Neural cell (in vitro differentiated cells): ENCODE measurements at regions not wholly inside any gene's neighbourhood (a gene's known extent, or its start where the extent isn't known, plus 50 kb on each side); places are given as distances from the start of the nearest gene placed in this dataset.

Source experiments
- H2AFZ ChIP-seq: fragments of 200-600, 300-800 bp; sonication (generic), shearing (Covaris generic); 2 replicates; pipeline ENCODE4 v1.6.0; 2014; ENCODE audit warnings: low read depth, mild to moderate bottlenecking, antibody characterized with exemption, low read length, moderate library complexity
- H3F3A ChIP-seq: fragments of 200-600 bp; shearing (Covaris generic); 2 replicates; pipeline ENCODE4 v1.6.1; 2016; ENCODE audit warnings: mild to moderate bottlenecking, moderate library complexity, mixed read lengths, antibody characterized with exemption, low read length; ENCODE audit not compliant: insufficient read depth, poor library complexity, severe bottlenecking
- H3K27ac ChIP-seq: fragments of 200-600, 300-800 bp; sonication (generic), shearing (Covaris generic); 2 replicates; pipeline ENCODE4 v1.5.1; 2014; ENCODE audit warnings: mild to moderate bottlenecking, low read length, moderate library complexity
- H3K27me3 ChIP-seq: fragments of 300-800, 200-600 bp; sonication (generic), shearing (Covaris generic); 2 replicates; pipeline ENCODE4 v1.6.0; 2014; ENCODE audit warnings: mild to moderate bottlenecking, low read depth, low read length, moderate library complexity; ENCODE audit not compliant: insufficient read depth
- H3K36me3 ChIP-seq: fragments of 300-800, 200-600 bp; sonication (generic), shearing (Covaris generic); 2 replicates; pipeline ENCODE4 v1.5.1; 2014; ENCODE audit warnings: mild to moderate bottlenecking, antibody characterized with exemption, low read length, moderate library complexity; ENCODE audit not compliant: insufficient read depth
- H3K4me2 ChIP-seq: fragments of 300-800, 200-600 bp; sonication (generic), shearing (Covaris generic); 2 replicates; pipeline ENCODE4 v1.6.0; 2014; ENCODE audit warnings: mild to moderate bottlenecking, low read length
- H3K4me3 ChIP-seq: fragments of 300-800, 200-600 bp; sonication (generic), shearing (Covaris generic); 2 replicates; pipeline ENCODE4 v1.5.1; 2014; ENCODE audit warnings: mild to moderate bottlenecking, low read length, moderate library complexity
- H3K79me2 ChIP-seq: fragments of 200-600 bp; shearing (Covaris generic); replicated peaks from 2 replicates; pipeline ENCODE4 v1.6.0; 2014; ENCODE audit warnings: mild to moderate bottlenecking, low read length, moderate library complexity; ENCODE audit not compliant: insufficient read depth
- H3K9ac ChIP-seq: fragments of 300-800, 200-600 bp; sonication (generic), shearing (Covaris generic); 2 replicates; pipeline ENCODE4 v1.6.1; 2016; ENCODE audit warnings: mild to moderate bottlenecking, low read length, mixed read lengths
- H3K9me2 ChIP-seq: fragments of 200-600 bp; shearing (Covaris generic); 2 replicates; pipeline ENCODE4 v1.6.1; 2016; ENCODE audit warnings: mild to moderate bottlenecking, low read length, mixed read lengths; ENCODE audit not compliant: insufficient read depth
- H3K9me3 ChIP-seq: fragments of 200-600, 300-800 bp; sonication (generic), shearing (Covaris generic); 2 replicates; pipeline ENCODE4 v1.6.1; 2016; ENCODE audit warnings: mild to moderate bottlenecking, mixed run types, low read length, moderate library complexity, mixed read lengths
- H4K20me1 ChIP-seq: fragments of 200-600 bp; shearing (Covaris generic); 2 replicates; pipeline ENCODE4 v1.6.1; 2016; ENCODE audit warnings: mild to moderate bottlenecking, mixed run types; ENCODE audit not compliant: insufficient read depth
- EP300 ChIP-seq: fragments of 450-650 bp; conservative IDR thresholded peaks from 2 replicates; pipeline ENCODE4 v1.6.1; 2014; ENCODE audit warnings: antibody characterized with exemption, mild to moderate bottlenecking, moderate library complexity; ENCODE audit not compliant: poor library complexity, severe bottlenecking
- EZH2 ChIP-seq: fragments of 200-600, 300-800 bp; shearing (Covaris generic), sonication (generic); IDR thresholded peaks from 2 replicates; pipeline ENCODE4 v1.6.1; 2014; ENCODE audit warnings: antibody characterized with exemption, low read length, borderline replicate concordance, mild to moderate bottlenecking; ENCODE audit not compliant: insufficient read depth, poor library complexity, severe bottlenecking
- MXI1 ChIP-seq: fragments of 450-650 bp; conservative IDR thresholded peaks from 2 replicates; pipeline ENCODE4 v1.6.1; 2014; ENCODE audit warnings: antibody characterized with exemption, mild to moderate bottlenecking; ENCODE audit not compliant: poor library complexity, severe bottlenecking
- POLR2AphosphoS5 ChIP-seq: IDR thresholded peaks from 2 replicates; pipeline ENCODE4 v1.6.1; 2012
- RAD21 ChIP-seq: fragments of 450-650 bp; conservative IDR thresholded peaks from 2 replicates; pipeline ENCODE4 v1.6.1; 2014; ENCODE audit warnings: antibody characterized with exemption, mild to moderate bottlenecking, moderate library complexity
- SMC3 ChIP-seq: fragments of 450-650 bp; conservative IDR thresholded peaks from 2 replicates; pipeline ENCODE4 v1.6.1; 2014; ENCODE audit warnings: antibody characterized with exemption, mild to moderate bottlenecking, moderate library complexity; ENCODE audit not compliant: poor library complexity
- TAF1 ChIP-seq: IDR thresholded peaks from 2 replicates; pipeline ENCODE4 v1.6.1; 2012; ENCODE audit warnings: low read depth
- TF ChIP-seq, protein P1 (sequence below): fragments of 450-650 bp; IDR thresholded peaks from 2 replicates; pipeline ENCODE4 v1.5.1; 2014; ENCODE audit warnings: antibody characterized with exemption, mild to moderate bottlenecking, moderate library complexity; ENCODE audit not compliant: poor library complexity, severe bottlenecking
- TF ChIP-seq, protein P2 (sequence below): IDR thresholded peaks from 2 replicates; pipeline ENCODE4 v1.6.1; 2012; ENCODE audit warnings: borderline replicate concordance

DNA sequence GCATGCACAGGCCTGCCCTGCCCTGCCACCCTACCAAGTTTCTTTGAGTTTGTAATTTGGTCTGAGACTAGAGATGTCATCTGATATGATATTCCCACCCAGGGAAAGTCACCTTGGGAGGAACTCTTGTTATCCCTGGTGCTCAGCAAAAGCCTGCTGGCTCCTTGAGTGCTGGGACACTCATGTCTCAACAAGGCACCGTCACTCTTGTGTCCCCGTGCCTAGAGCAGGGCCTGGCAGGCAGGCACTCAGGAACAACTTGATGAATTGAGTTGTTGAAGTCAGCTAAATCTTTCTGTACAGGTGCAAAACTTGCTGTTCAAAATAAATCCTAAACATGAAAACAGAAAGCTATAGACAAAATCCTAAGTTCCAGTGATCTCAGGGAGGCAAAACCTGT is 345.4 kb downstream of the KCNRG start:
- TF ChIP-seq MXI1 (no peak), TAF1 (no peak), EZH2 (no peak), EP300 (no peak), POLR2AphosphoS5 (no peak), RAD21 (no peak), SMC3 (no peak)
- TF ChIP-seq, protein P1, sequence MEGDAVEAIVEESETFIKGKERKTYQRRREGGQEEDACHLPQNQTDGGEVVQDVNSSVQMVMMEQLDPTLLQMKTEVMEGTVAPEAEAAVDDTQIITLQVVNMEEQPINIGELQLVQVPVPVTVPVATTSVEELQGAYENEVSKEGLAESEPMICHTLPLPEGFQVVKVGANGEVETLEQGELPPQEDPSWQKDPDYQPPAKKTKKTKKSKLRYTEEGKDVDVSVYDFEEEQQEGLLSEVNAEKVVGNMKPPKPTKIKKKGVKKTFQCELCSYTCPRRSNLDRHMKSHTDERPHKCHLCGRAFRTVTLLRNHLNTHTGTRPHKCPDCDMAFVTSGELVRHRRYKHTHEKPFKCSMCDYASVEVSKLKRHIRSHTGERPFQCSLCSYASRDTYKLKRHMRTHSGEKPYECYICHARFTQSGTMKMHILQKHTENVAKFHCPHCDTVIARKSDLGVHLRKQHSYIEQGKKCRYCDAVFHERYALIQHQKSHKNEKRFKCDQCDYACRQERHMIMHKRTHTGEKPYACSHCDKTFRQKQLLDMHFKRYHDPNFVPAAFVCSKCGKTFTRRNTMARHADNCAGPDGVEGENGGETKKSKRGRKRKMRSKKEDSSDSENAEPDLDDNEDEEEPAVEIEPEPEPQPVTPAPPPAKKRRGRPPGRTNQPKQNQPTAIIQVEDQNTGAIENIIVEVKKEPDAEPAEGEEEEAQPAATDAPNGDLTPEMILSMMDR: no peak
- TF ChIP-seq, protein P2, sequence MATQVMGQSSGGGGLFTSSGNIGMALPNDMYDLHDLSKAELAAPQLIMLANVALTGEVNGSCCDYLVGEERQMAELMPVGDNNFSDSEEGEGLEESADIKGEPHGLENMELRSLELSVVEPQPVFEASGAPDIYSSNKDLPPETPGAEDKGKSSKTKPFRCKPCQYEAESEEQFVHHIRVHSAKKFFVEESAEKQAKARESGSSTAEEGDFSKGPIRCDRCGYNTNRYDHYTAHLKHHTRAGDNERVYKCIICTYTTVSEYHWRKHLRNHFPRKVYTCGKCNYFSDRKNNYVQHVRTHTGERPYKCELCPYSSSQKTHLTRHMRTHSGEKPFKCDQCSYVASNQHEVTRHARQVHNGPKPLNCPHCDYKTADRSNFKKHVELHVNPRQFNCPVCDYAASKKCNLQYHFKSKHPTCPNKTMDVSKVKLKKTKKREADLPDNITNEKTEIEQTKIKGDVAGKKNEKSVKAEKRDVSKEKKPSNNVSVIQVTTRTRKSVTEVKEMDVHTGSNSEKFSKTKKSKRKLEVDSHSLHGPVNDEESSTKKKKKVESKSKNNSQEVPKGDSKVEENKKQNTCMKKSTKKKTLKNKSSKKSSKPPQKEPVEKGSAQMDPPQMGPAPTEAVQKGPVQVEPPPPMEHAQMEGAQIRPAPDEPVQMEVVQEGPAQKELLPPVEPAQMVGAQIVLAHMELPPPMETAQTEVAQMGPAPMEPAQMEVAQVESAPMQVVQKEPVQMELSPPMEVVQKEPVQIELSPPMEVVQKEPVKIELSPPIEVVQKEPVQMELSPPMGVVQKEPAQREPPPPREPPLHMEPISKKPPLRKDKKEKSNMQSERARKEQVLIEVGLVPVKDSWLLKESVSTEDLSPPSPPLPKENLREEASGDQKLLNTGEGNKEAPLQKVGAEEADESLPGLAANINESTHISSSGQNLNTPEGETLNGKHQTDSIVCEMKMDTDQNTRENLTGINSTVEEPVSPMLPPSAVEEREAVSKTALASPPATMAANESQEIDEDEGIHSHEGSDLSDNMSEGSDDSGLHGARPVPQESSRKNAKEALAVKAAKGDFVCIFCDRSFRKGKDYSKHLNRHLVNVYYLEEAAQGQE: no peak

DNA sequence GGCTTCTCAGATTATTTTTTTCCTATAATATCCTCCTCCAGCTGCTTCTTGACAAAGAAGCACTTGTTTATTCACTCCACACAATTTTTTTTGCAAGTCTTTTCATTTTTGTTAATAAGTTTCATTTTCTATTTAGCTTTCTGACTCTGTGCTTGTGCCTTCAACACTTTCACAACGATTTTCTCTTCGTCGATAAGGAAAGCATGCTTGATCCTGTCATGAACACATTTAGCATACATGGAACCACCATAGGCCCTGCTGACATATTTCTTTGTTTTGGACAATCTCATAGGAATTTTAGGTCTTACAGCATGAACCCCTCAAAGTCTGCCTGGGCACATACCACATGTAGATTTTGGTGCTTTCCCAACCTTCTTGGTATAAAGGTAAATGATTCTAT is 346.0 kb downstream of the KCNRG start:
- Histone ChIP-seq H3K79me2 (no peaks in the 10 kb centered on the region), H3K27ac (no peak overlapping the region), H3K9ac (no peak overlapping the region), H3F3A (no peaks in the 10 kb centered on the region), H3K27me3 (no peaks in the 10 kb centered on the region), H3K9me2 (no peaks in the 10 kb centered on the region), H3K4me2 (no peak overlapping the region), H2AFZ (no peak overlapping the region), H3K9me3 (no peaks in the 10 kb centered on the region), H3K36me3 (no peaks in the 10 kb centered on the region), H4K20me1 (no peaks in the 10 kb centered on the region), H3K4me3 (no peak overlapping the region)
- TF ChIP-seq POLR2AphosphoS5 (no peak), MXI1 (no peak), SMC3 (no peak), EP300 (no peak), EZH2 (no peak), RAD21 (no peak), TAF1 (no peak)
- TF ChIP-seq, protein P1: no peak
- TF ChIP-seq, protein P2: no peak

More for the DNA sequence above, 345.4 kb downstream of the KCNRG start:
- no peaks in the 10 kb centered on the region for H3K36me3 ChIP-seq
- H3K9ac ChIP-seq: no peak overlapping the region
- H2AFZ ChIP-seq: no peak overlapping the region
- no peaks in the 10 kb centered on the region for H3K9me2 ChIP-seq
- H4K20me1 ChIP-seq: no peaks in the 10 kb centered on the region
- no peaks in the 10 kb centered on the region for H3K9me3 ChIP-seq
- H3K27ac ChIP-seq: no peak overlapping the region
- no peak overlapping the region for H3K4me3 ChIP-seq
- H3K4me2 ChIP-seq: no peak overlapping the region
- H3K27me3 ChIP-seq: no peaks in the 10 kb centered on the region
- H3K79me2 ChIP-seq: no peaks in the 10 kb centered on the region
- H3F3A ChIP-seq: no peaks in the 10 kb centered on the region
